Spleen (tissue), 7 donors: ENCODE measurements at regions not wholly inside any gene's neighbourhood (a gene's known extent, or its start where the extent isn't known, plus 50 kb on each side); places are given as distances from the start of the nearest gene placed in this dataset.

Source experiments
- POLR2AphosphoS5 ChIP-seq, 3 donors: sonication (generic); formaldehyde crosslinking; IDR thresholded peaks; one replicate each; pipeline ENCODE4 v1.5.1; 2017; ENCODE audit warnings: antibody characterized with exemption in 3 of 3
- TF ChIP-seq, protein P1 (sequence below), 11 experiments: fragments of 200-600 bp in 7 of 11; fragments of 450-650 bp in 4 of 11; sonication (generic) in 4 of 11; IDR thresholded peaks in 8 of 11; conservative IDR thresholded peaks in 3 of 11; 1 replicate in 7 of 11; 2 replicates in 4 of 11; pipeline versions ENCODE4 v1.4.0 to v1.8.0; 2016 to 2021; ENCODE audit warnings: antibody characterized with exemption in 11 of 11, inconsistent platforms in 4 of 11, mild to moderate bottlenecking in 1 of 11
- donor health status: DM: no; HTN: no; CAD: no; lungs with moderate emphysema.
- donor health status: DM: no; HTN: no; CAD: no.
- donor health status: DM: no; HTN: no; CAD: no.

DNA sequence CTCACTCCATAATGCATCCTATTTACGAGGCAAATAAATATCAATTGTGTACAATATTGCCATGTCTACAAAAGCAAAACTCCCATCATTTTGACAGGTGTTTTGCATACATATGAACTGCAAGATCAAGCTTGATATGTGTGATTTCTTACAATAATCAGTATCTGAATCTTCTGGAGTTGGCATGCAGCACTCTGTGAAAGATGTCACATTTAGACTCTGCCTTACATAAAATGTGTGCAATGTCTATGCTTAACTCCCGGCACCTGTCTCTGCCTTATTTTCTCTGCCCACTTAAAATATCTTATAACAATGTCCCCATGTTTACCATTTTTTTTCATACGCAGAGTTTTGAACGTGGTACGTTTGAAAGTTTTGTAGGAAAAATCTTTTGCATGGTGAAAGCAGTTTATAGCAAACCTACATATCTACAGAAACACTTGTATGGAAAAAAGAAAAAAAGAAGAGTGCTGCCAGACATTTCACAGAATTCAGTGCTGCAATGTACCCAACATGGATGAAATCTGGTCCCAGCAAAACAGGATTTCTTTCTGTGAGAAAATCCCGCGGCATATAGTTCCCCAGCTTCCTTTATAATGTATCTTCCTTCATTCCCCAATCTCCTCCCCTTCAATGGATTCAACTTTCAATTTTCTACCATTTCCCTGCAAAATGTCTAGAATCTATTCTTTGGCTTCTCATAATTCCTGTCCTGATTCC is 114.1 kb upstream of the NRP1 start:
- TF ChIP-seq, protein P1, sequence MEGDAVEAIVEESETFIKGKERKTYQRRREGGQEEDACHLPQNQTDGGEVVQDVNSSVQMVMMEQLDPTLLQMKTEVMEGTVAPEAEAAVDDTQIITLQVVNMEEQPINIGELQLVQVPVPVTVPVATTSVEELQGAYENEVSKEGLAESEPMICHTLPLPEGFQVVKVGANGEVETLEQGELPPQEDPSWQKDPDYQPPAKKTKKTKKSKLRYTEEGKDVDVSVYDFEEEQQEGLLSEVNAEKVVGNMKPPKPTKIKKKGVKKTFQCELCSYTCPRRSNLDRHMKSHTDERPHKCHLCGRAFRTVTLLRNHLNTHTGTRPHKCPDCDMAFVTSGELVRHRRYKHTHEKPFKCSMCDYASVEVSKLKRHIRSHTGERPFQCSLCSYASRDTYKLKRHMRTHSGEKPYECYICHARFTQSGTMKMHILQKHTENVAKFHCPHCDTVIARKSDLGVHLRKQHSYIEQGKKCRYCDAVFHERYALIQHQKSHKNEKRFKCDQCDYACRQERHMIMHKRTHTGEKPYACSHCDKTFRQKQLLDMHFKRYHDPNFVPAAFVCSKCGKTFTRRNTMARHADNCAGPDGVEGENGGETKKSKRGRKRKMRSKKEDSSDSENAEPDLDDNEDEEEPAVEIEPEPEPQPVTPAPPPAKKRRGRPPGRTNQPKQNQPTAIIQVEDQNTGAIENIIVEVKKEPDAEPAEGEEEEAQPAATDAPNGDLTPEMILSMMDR (IDR thresholded peaks at IDR 0.05 in 8 of 11, conservative IDR thresholded peaks at IDR 0.05 in 3 of 11): no peak
- no peak for TF ChIP-seq POLR2AphosphoS5 (IDR thresholded peaks at IDR 0.05)
